ENCODE measurements at regions not wholly inside any gene's neighbourhood (a gene's known extent, or its start where the extent isn't known, plus 50 kb on each side); places are given as distances from the start of the nearest gene placed in this dataset.
"Not testable (repeated sequence)": the region's sequence is repeated elsewhere in the genome, so short reads cannot be mapped to it uniquely, and the experiment has no call there.

DNA sequence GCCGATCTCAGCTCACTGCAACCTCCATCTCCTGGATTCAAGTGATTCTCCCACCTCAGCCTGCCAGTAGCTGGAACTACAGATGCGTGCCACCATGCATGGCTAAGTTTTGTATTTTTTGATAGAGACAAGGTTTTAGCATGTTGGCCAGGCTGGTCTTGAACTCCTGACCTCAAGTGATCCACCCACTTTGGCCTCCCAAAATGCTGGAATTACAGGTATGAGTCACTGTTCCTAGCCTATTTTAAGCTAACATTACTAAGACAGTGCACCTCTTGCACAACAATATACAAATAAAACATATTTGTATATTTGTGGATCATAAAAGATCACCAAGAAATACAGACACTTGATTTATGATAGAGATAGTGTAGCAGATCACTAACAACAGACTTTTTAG lies 139.1 kb downstream of the DUSP10 start:
- no peak for DNase-seq

DNA sequence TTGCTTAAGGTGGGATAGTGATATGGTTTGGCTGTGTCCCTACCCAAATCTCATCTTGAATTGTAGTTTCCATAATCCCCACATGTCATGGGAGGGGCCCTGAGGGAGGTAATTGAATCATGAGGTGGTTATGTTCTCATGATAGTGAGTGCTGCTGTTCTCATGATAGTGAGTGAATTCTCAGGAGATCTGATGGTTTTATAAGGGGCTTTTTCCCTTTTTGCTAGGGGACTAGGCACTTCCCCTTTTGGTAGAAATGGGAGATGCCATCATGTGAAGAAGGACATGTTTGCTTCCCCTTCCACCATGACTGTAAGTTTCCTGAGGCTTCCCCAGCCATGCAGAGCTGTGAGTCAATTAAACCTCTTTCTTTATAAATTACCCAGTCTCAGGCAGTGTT lies 137.5 kb downstream of the DUSP10 start:
- not testable (repeated sequence) for DNase-seq

DNA sequence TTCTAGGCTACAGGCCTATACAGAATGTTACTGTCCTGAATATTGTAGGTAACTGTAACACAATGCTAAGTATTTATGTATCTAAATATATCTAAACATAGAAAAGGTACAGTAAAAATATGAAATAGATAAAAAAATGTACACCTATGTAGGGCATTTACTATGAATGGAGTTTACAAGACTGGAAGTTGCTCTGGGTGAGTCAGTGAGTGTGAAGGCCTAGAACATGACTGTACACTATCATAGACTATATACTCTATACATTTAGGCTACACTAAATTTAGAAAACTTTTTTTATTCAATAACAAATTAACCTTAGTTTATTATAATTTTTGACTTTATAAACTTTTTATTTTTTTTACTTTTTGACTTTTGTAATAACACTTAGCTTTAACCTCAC lies 136.9 kb downstream of the DUSP10 start:
- no peak for DNase-seq

DNA sequence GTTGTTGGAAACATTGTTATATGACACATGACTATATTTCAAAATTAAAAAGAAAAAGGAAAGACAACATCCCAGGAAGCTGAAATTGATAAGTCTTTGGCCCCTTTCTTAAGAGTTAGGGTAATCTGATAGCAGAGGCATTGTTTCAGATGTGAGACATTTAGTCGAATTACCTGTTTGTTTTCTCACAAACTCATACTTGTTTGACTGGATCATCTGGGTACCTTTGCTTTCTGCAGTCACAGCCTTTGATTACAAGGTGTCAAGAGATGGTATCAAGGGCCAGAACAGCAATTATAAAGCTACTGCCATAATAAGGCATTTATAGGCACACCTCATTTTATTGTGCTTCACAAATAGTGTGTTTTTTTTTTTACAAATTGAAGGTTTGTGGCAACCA lies 136.3 kb downstream of the DUSP10 start:
- DNase-seq = no peak

DNA sequence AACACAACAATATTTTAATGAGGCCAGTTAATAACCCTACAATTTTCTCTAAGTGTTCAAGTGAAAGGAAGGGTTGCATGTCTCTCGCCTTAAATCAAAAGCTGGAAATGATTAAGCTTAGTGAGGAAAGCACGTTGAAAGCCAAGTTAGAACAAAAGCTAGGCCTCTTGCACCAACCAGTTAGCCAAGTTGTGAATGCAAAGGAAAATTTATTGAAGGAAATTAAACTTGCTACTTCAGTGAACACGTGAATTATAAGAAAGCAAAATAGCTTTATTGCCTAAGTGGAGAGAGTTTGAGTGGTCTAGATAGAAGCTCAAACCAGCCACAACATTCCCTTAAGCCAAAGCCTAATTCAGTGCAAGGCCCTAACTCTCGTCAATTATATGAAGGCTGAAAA lies 135.6 kb downstream of the DUSP10 start:
- no peak for DNase-seq

DNA sequence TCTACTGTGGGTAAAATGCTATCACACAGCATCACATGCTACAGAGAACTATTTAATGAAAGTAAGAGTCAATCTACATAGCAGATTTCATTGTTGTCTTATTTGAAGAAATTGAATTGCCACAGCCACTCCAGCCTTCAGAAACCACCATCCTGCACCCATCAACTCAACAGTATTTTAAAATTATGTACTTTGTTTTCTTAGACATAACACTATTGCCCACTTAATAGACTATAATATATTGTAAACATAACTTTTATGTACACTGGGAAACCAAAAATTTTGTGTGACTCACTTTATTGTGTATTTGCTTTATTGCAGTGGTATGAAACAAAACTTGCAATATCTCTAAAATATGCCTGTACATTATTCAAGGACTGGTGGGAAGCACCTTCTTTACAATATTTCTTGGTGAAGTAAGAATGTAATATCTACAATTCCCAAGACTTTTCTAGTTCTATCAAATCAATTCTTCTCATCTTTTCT lies 133.0 kb downstream of the DUSP10 start:
- DNase-seq = no peak

DNA sequence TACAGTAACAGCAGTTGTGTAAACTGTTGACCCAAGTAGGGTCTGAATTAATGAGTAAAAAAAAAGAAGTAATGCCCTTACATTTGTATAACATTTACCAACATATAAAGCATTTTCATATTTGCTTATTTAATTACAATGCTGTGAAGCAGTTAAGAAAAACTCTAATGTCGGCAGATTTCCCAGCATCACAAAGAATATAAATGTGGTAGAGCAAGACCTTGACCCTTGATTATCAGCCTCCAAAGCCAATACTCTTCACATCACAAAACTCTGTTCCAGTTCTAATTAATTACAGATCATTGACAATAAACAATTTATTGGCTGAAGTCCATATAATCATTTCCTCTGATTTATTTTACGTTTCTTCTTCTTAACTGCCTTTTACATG lies 130.2 kb downstream of the DUSP10 start:
- no peak for DNase-seq

DNA sequence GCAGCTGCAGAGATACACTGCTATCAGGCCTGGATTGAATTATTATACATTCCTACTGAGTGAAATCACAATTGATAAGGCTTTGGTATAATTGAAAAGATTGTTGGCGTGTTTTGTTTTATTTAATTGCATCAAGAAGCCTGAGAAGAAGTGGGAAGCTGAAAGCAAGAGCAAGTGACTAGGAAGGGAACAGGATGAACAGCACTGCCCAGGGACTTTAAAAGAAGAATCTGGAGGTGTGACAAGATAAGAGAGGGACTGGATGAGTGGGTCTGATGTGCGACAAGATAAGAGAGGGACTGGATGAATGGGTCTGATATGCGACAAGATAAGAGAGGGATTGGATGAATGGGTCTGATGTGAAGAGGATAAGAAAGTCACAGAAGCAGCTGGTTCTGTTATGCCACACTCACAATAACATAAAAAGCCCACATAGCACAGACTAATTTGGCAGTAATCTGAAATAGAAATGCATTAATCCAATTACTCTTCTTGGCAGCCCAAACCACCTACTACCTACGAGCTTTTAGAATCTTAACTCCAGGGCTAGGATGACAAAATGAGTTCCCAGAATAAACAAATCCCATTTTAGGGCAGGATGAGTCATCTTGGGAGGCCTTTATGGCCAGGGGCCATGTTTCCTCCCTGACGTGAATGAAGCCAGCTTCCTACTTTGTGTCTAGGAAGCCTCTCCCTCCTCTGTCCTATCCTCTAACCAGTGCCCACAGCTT lies 129.7 kb downstream of the DUSP10 start:
- peak; percentile 76 for DNase-seq

DNA sequence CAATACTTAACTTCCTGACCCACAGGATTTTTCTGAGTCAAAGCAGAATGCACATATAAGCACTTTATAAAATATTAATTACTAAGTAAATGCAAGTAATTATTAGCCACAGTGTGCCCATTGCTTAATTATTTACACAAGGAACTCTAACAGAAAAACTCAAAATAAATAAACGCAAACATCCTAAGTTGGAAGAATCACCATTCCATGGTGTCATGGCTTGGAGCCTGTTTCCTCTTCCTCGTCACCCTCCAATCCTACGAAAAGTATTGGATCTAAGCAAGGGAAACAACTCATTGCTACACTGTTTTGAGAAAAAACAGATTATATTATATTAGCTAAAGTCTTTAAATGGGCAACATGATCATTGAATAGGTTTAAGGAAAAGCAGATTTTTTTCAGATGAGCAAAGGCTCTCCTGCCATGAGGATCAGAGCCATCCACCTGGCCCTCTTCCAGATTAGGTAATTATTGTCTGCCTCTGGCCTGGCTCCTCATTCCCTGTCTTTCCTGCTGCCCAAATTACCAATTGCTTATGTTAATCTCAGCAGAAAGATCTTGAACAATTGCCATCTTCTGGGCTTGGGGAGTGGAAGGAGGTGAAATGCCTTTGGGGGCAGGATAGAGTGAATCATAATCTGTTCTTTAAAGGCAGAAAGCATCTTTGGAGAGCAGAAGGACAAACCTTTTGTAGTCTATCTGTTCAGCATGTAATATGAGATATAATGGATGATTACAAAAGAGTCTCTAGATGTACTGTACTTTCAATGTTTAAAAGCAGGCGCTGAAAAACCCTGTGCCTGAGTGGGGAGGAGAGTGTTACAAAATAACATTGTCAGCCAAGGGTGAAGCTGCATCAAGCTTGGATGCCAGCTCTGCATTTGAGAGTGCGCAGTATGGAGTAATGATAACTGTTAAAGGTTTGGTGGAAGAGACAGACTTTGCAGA lies 121.2 kb downstream of the DUSP10 start:
- DNase-seq = peak; percentile 26

DNA sequence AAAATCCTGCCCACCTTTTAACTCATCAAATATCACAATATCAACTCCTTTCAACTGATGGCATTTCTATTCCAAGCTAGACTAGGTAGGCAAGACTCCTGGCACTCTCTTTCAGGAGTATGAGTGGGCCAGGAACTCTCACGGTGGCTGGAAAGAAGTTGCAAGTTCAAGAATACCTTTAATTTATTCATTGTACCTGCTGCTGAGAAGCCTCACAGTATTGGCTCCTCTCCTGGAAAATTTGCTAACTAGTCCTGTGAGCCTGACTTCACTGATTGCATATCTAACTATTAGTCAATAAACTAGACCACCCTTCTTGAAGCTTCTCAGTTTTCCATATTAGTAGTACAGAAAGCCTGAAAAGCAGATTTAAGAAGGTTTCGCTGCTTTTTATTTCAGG lies 120.2 kb downstream of the DUSP10 start:
- DNase-seq = no peak

DNA sequence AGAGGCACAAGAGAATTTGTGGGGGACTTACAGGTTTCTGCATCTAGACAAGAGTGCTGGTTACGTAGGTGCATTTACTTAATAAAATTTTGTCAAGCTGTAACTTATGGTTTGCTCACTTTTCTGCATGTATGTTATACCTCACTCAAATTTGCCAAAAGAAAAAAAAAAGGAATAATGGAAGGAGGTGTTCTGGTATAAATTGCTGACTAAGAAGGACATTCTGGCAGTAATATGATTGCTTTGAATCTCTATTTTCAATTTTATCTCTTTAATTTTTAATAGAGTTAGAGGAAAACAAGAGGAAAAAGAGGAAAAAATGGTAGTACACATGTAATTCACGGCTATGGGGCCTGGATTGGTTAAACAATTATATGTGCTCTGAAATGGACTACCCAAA lies 119.5 kb downstream of the DUSP10 start:
- DNase-seq = no peak

DNA sequence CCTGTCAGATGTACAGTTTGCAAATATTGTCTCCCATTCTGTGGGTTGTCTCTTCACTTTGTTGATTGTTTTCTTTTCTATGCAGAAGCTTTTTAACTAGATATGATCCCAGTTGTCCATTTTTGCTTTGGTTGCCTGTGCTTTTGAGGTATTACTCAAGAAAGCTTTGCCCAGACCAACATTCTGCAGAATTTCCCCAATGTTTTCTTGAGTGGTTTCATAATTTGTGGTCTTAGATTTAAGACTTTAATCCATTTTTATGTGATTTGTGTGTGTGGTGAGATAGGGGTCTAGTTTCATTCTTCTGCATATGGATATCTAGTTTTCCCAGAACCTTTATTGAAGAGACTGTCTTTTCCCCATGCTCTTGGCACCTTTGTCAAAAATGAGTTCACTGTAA lies 116.9 kb downstream of the DUSP10 start:
- no peak for DNase-seq

DNA sequence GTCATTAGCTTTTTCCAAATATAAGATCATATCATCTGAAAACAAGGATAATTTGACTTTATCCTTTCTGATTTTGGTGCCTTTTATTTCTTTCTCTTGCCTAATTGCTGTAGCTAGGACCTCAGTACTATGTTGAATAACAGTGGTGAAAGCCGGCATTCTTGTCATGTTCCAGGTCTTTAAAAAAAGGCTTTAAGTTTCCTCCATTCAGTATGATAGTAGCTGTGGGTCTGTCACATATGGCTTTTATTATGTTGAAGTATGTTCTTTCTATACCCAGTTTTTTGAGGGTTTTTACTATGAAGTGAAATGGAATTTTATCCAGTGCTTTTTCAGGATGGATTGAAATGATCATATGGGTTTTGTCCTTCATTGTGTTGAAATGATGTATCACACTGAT lies 115.8 kb downstream of the DUSP10 start:
- DNase-seq = no peak

DNA sequence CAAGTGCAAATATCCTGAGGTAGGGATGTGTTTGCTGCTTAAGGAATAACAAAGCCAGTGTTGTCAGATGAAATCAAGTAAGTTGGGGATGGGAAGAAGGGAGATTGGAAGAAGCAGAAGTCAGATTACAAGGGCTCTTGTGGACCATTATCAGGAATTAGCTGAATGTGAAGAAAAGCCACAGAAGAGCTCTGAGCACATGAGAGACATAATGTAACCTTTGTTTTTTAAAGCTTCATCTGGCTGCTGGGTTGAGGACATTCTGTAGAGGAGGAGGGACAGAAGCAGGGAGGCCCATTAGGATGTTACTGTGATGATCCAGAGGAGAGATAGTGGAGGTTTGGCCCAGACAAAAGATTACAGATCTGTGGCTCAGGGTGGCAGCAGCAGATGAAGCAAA lies 111.7 kb downstream of the DUSP10 start:
- no peak for DNase-seq

DNA sequence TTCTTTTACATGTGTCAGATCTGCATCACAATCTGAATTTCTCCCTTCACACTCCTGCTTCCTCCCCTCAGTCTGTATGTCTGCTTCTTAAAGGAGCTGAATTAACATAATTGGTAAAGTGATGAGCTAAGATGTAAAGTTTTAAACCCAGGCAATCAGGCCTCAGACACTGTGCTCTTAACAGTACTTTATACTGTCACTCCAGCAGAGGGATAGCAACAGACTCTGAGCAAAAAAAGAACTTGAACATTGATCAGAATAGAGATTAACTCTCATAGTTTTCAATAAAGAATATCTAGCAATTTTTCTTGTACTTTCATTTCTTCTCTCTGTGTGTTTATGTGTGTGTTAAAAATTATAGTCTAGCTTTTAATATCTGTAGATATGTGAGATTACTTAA lies 110.3 kb downstream of the DUSP10 start:
- DNase-seq = no peak

DNA sequence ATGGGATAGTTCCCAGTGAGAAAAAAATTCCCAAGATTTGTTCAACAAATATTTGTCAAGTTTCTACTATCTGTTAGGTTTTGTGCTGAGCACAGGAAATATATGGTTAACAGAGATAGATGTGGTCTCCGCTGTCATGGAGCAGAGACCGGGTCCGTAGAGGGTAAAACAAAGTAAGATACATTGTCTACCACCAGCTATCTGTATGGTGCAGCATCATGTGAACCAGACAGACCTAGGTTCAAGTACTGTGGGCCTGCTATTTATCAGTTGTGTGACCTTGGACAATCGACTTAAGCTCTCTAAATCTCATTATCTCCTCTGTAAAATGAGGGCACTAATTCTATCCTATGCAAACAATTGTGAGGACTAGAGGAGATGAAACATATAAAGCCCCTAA lies 109.8 kb downstream of the DUSP10 start:
- no peak for DNase-seq

DNA sequence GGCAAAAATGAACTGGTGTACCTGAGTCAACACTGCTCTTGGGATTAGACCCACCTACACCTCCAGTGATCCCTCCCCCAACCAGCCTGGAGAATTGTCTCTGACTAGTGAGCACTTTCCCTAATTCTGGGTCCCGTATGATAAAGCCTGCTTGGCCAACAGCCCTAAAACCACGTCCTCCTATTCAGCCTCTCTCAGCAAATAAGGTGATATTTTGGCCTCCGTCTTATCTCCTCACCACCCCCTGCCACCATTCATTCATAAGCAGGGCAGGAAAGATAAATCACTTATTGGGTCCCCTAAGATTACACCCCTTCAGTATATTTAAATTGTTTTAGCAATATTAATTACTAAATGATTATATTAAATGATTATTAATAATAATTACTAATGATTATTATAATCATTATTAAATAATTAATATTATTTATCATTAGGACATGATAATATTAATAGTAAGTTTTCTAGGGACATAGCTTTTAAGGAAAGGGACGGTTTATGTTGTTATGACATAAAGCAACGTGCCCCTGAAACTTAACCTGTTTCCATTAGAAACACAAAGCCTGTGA lies 108.0 kb downstream of the DUSP10 start:
- DNase-seq = no peak

DNA sequence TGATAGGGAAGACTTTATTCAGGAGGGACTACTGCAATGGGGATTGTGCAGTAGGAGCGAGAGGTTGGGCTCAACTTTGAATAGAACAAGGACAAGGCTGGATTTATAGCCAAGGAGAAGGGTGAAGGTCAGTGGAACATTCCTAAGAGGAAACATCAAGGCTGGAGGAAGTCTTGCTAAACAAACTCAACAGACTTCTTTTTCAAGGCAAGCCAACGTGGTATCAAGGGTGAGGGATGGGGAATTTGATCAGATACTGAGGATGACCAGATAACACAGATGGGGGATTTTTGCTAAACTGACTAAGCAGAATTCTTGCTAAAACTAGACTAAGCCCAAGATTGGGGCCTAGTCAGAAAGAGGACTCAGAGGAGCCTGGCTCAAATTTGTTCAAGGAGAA lies 107.3 kb downstream of the DUSP10 start:
- DNase-seq = no peak

DNA sequence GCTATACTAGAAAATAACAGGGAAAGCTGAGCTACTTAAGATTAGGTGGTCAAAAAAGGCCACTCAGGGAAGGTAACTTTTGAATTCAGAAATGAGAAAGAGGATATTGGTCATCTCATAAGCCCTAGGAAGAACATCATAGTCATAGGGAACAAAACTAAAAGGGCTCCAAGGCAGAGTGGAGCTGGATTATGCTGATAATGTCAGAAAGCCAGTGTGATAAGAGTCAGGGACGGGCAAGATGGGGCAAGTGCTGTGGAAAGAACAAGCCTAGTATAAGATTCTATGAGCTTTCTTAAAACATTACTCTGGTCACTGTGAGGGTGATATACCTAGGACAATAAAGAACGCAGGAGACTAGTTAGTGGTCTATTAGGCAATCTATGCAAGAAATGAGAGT lies 106.6 kb downstream of the DUSP10 start:
- DNase-seq = no peak

DNA sequence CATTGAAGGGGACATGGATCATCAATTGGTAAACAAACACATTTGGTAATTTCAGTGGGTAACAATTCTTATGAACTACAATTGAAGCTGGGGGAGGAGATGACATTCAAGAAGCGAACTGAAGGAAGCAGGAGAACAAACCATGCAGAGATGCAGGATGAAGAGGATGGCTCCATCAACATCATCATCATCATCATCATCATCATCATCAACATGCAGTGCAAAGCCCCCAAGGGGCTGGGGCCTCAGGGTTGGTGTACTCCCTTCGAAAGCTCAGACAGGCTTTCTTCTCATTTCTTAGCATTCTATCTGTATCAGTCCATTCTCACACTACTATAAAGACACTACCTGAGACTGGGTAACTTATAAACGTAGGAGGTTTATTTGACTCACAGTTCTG lies 105.8 kb downstream of the DUSP10 start:
- DNase-seq = no peak

DNA sequence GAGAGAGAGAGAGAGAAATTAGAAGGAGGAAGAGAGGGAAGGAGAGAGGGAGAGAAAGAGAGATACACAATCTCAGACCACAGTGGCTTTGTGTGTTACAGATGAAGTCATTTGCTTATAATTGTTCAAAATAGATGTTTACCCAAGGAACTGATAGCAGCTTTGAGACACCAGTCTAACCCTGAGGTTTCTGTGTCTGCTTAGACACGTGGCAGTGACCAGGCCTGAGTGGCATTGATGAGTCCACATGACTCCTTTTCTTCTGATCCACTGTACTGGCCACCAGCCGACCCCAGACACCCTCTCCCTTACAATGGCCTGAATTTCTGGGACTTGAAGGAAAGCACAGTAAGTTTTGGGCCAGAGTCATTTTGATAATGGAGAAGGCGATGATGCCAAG lies 104.9 kb downstream of the DUSP10 start:
- no peak for DNase-seq

DNA sequence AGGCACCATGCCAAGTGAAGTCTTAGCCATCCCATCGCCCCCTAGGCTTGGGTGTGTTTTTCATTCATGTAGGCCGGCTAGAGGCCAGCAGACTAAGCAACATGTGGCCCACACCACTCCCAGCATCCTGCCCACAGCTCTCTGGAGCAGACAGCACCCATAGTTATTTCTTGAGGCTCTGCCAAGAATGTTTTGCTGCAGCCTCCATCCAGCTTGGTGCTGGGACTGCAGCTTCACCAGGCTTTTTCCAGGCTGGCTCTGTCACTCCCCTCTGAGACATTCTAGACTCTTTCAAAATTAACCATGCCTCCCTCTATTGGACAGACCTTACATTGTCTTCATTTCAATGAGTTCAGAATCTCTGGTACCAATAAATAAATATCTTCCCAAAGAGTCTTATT lies 104.2 kb downstream of the DUSP10 start:
- no peak for DNase-seq

DNA sequence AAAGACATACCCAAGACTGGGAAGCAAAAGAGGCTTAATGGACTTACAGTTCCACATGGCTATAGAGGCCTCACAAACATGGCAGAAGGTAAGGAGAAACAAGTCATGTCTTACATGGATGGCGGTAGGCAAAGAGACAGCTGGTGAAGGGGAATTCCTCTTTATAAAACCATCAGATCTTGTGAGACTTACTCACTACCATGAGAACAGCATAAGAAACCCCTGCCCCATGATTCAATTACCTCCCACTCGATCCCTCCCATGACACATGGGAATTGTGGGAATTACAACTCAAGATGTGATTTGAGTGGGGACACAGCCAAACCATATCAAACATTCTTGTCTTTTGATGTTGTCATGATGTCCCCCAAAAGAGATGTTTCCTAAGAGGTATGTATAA lies 103.3 kb downstream of the DUSP10 start:
- DNase-seq = no peak

DNA sequence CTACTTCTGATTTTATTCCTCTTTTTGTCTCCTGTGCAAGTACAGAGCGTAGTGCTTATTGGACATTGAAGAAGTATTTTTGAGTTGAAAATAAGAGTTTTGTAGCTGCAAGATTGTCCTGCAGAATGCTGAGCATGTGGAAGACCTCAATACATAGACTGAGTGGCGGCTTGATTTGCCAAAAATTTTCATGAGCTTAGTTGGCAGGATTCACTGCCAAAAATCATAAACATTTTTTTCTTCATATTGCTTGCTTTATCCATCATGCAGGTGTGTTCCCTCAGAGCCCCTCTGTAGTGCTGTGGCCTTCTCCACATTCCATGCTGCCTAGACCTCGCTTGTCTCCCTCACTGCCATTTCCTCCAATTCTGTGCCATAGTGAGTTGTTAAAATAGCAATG lies 100.1 kb downstream of the DUSP10 start:
- no peak for DNase-seq
